ENCODE measurements at regions not wholly inside any gene's neighbourhood (a gene's known extent, or its start where the extent isn't known, plus 50 kb on each side); places are given as distances from the start of the nearest gene placed in this dataset.

DNA sequence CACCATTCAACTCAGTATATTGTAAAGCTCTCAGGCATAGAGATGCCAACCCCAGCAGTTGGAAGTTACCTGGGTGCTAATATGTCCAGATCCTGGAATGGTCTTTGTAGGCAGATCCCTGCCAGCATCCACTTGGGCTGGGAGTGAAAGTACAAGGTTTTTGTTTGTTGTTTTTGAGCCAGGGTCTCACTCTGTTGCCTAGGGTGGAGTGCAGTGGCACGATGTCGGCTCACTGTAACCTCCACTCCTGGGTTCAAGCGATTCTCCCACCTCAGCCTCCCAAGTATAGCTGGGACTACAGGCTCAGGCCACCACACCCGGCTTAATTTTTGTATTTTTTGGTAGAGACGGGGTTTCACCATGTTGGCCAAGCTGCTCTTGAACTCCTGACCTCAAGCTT is 177.6 kb downstream of the IRF8 start:
- Histone ChIP-seq H3K27ac (ENCODE audit: low read depth, low read length) (no peak overlapping the region), H3K4me3 (replicated peaks in 1 of 2; ENCODE audit: low read depth in 1 of 2, low read length in 2 of 2) (no peak overlapping the region), H3K4me2 (ENCODE audit: low read length) (no peak overlapping the region), H3K79me2 (ENCODE audit: insufficient read depth, low read length) (no peaks in the 10 kb centered on the region), H3K27me3 (ENCODE audit: insufficient read depth, low read length) (peaks cover 16% of the 10 kb centered on the region; the same call in 1 of the 2 replicates), H3K4me1 (ENCODE audit: control insufficient read depth in 1 of 2, insufficient read depth in 2 of 2, low read length in 2 of 2) (peaks cover 0 to 4% of the 10 kb centered on the region in 2 experiments; a peak in 1 of 4 replicates), H4K20me1 (ENCODE audit: insufficient read depth) (no peaks in the 10 kb centered on the region), H3K9me3 (ENCODE audit: control insufficient read depth in 1 of 2, insufficient read depth in 1 of 2, low read depth in 1 of 2, low read length in 2 of 2) (no peaks in the 10 kb centered on the region), H3K36me3 (ENCODE audit: control insufficient read depth in 1 of 2, insufficient read depth in 2 of 2, low read length in 2 of 2) (no peaks in the 10 kb centered on the region), H3K9me2 (ENCODE audit: insufficient read depth) (no peaks in the 10 kb centered on the region), H2AFZ (ENCODE audit: low read depth, low read length, poor library complexity, severe bottlenecking) (no peak overlapping the region), H3K9ac (ENCODE audit: low read length) (no peak overlapping the region)
- intact Hi-C loops (cut with micrococcal nuclease) = no loop called here
- TF ChIP-seq CEBPB (IDR thresholded peaks at IDR 0.05; ENCODE audit: low read depth) (no peak), FOSL1 (IDR thresholded peaks at IDR 0.05; ENCODE audit: low read depth) (no peak), POLR2A (IDR thresholded peaks at IDR 0.05; ENCODE audit: borderline replicate concordance, extremely low read depth, insufficient read depth, insufficient read length) (no peak), JUND (IDR thresholded peaks at IDR 0.05) (no peak)
- TF ChIP-seq, protein P1, sequence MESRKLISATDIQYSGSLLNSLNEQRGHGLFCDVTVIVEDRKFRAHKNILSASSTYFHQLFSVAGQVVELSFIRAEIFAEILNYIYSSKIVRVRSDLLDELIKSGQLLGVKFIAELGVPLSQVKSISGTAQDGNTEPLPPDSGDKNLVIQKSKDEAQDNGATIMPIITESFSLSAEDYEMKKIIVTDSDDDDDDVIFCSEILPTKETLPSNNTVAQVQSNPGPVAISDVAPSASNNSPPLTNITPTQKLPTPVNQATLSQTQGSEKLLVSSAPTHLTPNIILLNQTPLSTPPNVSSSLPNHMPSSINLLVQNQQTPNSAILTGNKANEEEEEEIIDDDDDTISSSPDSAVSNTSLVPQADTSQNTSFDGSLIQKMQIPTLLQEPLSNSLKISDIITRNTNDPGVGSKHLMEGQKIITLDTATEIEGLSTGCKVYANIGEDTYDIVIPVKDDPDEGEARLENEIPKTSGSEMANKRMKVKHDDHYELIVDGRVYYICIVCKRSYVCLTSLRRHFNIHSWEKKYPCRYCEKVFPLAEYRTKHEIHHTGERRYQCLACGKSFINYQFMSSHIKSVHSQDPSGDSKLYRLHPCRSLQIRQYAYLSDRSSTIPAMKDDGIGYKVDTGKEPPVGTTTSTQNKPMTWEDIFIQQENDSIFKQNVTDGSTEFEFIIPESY (IDR thresholded peaks at IDR 0.05; ENCODE audit: extremely low read depth, insufficient replicate concordance, low read length) = no peak
- ChIA-PET RAD21 (ENCODE audit: low non-redundant PET in 1 of 2, low total read pairs in 2 of 2, uncharacterized antibody in 2 of 2, unreplicated experiment in 2 of 2) (no interaction called here), CTCF (interaction anchor here (1.8 to 3.2 kb wide), 2 partner anchors 176 to 441 kb away, joined by 6 to 15 read pairs; no protein-coding TSS in a partner anchor), POLR2A (no interaction called here)
- BruUV-seq (replicated peaks) = no TSS peak
- ATAC-seq (no peak), DNase-seq (ENCODE audit: low read depth, low spot score) (no peak)

- H3K9ac ChIP-seq (ENCODE audit: low read length) = no peak overlapping the region
- H3K27ac ChIP-seq (ENCODE audit: low read depth, low read length) = no peak overlapping the region
- H3K4me3 ChIP-seq (replicated peaks in 1 of 2; ENCODE audit: low read depth in 1 of 2, low read length in 2 of 2) = no peak overlapping the region
- BruUV-seq (replicated peaks) = no TSS peak
- no peaks in the 10 kb centered on the region for H4K20me1 ChIP-seq (ENCODE audit: insufficient read depth)
- ChIA-PET POLR2A (no interaction called here), RAD21 (ENCODE audit: low non-redundant PET in 1 of 2, low total read pairs in 2 of 2, uncharacterized antibody in 2 of 2, unreplicated experiment in 2 of 2) (no interaction called here), CTCF (interaction anchor here (1.1 to 3.2 kb wide), 2 partner anchors 258 to 441 kb away, joined by 3 to 15 read pairs; no protein-coding TSS in a partner anchor)
- no peaks in the 10 kb centered on the region for H3K36me3 ChIP-seq (ENCODE audit: control insufficient read depth in 1 of 2, insufficient read depth in 2 of 2, low read length in 2 of 2)
- H3K9me3 ChIP-seq (ENCODE audit: control insufficient read depth in 1 of 2, insufficient read depth in 1 of 2, low read depth in 1 of 2, low read length in 2 of 2) = no peaks in the 10 kb centered on the region
- peaks cover 16% of the 10 kb centered on the region; the same call in 1 of the 2 replicates for H3K27me3 ChIP-seq (ENCODE audit: insufficient read depth, low read length)
- H2AFZ ChIP-seq (ENCODE audit: low read depth, low read length, poor library complexity, severe bottlenecking) = no peak overlapping the region
- ATAC-seq = no peak
- no peaks in the 10 kb centered on the region for H3K9me2 ChIP-seq (ENCODE audit: insufficient read depth)
- no peak for DNase-seq (ENCODE audit: low read depth, low spot score)
- no peak overlapping the region for H3K4me2 ChIP-seq (ENCODE audit: low read length)
- intact Hi-C loops (cut with micrococcal nuclease) = no loop called here
- TF ChIP-seq EZH2 (IDR thresholded peaks at IDR 0.05) = no peak
- peaks cover 0 to 4% of the 10 kb centered on the region in 2 experiments; a peak in 1 of 4 replicates for H3K4me1 ChIP-seq (ENCODE audit: control insufficient read depth in 1 of 2, insufficient read depth in 2 of 2, low read length in 2 of 2)
- H3K79me2 ChIP-seq (ENCODE audit: insufficient read depth, low read length) = no peaks in the 10 kb centered on the region
These were observed 178.4 kb downstream of the IRF8 start for GRCh38 chr16:86077243-86077940.
